Suprapubic skin (tissue), 4 donors: ENCODE measurements at regions not wholly inside any gene's neighbourhood (a gene's known extent, or its start where the extent isn't known, plus 50 kb on each side); places are given as distances from the start of the nearest gene placed in this dataset.
"Not testable (repeated sequence)": the region's sequence is repeated elsewhere in the genome, so short reads cannot be mapped to it uniquely, and the experiment has no call there.

ENCODE experiments used
- EP300 ChIP-seq: sonication (generic); formaldehyde crosslinking; IDR thresholded peaks from one replicate; pipeline ENCODE4 v1.6.1; 2017; ENCODE audit warnings: antibody characterized with exemption
- POLR2A ChIP-seq, 2 donors: fragments of 450-650 bp; IDR thresholded peaks; one replicate each; pipeline ENCODE4 v1.6.1; 2017; ENCODE audit warnings: antibody characterized with exemption in 2 of 2, mild to moderate bottlenecking in 2 of 2, moderate library complexity in 2 of 2
- POLR2AphosphoS5 ChIP-seq, 3 donors: sonication (generic); formaldehyde crosslinking; IDR thresholded peaks; one replicate each; pipeline ENCODE4 v1.6.1; 2017; ENCODE audit warnings: antibody characterized with exemption in 3 of 3
- TF ChIP-seq, protein P1 (sequence below), 2 donors: fragments of 200-600 bp in 1 of 2; fragments of 450-650 bp in 1 of 2; sonication (generic) in 1 of 2; IDR thresholded peaks; one replicate each; pipeline ENCODE4 v1.5.1; 2016 to 2019; ENCODE audit warnings: antibody characterized with exemption in 2 of 2, mild to moderate bottlenecking in 1 of 2, moderate library complexity in 1 of 2

DNA sequence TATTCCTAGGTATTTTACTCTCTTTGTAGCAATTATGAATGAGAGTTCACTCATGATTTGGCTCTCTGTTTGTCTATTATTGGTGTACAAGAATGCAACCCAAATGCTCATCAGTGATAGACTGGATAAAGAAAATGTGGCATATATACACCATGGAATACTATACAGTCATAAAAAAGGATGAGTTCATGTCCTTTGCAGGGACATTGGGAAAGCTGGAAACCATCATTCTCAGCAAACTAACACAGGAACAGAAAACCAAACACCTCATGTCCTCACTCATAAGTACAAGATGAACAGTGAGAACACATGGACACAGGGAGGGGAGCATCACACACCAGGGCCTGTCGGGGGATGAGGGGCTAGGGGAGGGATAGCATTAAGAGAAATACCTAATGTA lies 71.8 kb downstream of the PRORP start:
- TF ChIP-seq, protein P1, sequence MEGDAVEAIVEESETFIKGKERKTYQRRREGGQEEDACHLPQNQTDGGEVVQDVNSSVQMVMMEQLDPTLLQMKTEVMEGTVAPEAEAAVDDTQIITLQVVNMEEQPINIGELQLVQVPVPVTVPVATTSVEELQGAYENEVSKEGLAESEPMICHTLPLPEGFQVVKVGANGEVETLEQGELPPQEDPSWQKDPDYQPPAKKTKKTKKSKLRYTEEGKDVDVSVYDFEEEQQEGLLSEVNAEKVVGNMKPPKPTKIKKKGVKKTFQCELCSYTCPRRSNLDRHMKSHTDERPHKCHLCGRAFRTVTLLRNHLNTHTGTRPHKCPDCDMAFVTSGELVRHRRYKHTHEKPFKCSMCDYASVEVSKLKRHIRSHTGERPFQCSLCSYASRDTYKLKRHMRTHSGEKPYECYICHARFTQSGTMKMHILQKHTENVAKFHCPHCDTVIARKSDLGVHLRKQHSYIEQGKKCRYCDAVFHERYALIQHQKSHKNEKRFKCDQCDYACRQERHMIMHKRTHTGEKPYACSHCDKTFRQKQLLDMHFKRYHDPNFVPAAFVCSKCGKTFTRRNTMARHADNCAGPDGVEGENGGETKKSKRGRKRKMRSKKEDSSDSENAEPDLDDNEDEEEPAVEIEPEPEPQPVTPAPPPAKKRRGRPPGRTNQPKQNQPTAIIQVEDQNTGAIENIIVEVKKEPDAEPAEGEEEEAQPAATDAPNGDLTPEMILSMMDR (IDR thresholded peaks at IDR 0.05), result not testable (repeated sequence)
- TF ChIP-seq EP300; POLR2A (IDR thresholded peaks at IDR 0.05); POLR2AphosphoS5 (IDR thresholded peaks at IDR 0.05): not testable (repeated sequence)
